Fibroblast of lung (primary cell): ENCODE measurements at regions not wholly inside any gene's neighbourhood (a gene's known extent, or its start where the extent isn't known, plus 50 kb on each side); places are given as distances from the start of the nearest gene placed in this dataset.

Source experiments
- DNase-seq, 2 donors: peaks; one replicate each; pipeline versions ENCODE4 v3.0.0 to v3.0.0-alpha.2; 2010; ENCODE audit warnings: low read depth in 2 of 2
- H2AFZ ChIP-seq: 2 replicates; pipeline ENCODE4 v1.5.1; 2012; ENCODE audit warnings: low read length, control low read depth, inconsistent platforms
- H3K27ac ChIP-seq: 2 replicates; pipeline ENCODE4 v1.5.1; 2011; ENCODE audit warnings: low read length, control low read depth; ENCODE audit not compliant: insufficient read depth
- H3K27me3 ChIP-seq: 2 replicates; pipeline ENCODE4 v1.5.1; 2011; ENCODE audit warnings: mild to moderate bottlenecking, low read length; ENCODE audit not compliant: control insufficient read depth, insufficient read depth
- H3K36me3 ChIP-seq: 2 replicates; pipeline ENCODE4 v1.5.1; 2011; ENCODE audit warnings: low read length; ENCODE audit not compliant: control insufficient read depth, insufficient read depth
- H3K4me1 ChIP-seq: 2 replicates; pipeline ENCODE4 v1.5.1; 2011; ENCODE audit warnings: low read length; ENCODE audit not compliant: control insufficient read depth, insufficient read depth; ENCODE audit errors: extremely low read depth
- H3K4me2 ChIP-seq: 2 replicates; pipeline ENCODE4 v1.5.1; 2011; ENCODE audit warnings: low read length, control low read depth; ENCODE audit not compliant: insufficient read depth; ENCODE audit errors: extremely low read depth
- H3K4me3 ChIP-seq, 4 experiments: fragments of 200-600 bp in 1 of 4; sonication (generic) in 1 of 4; replicated peaks in 1 of 4; 2 replicates each; pipeline ENCODE4 v1.5.1; 2011 to 2016; ENCODE audit warnings: low read length in 4 of 4, low read depth in 3 of 4, mild to moderate bottlenecking in 3 of 4, control low read depth in 2 of 4, inconsistent platforms in 1 of 4, mixed read lengths in 1 of 4; ENCODE audit not compliant: insufficient read depth in 1 of 4; ENCODE audit errors: control extremely low read depth in 1 of 4
- H3K79me2 ChIP-seq: 2 replicates; pipeline ENCODE4 v1.5.1; 2012; ENCODE audit warnings: mild to moderate bottlenecking, low read length, inconsistent platforms; ENCODE audit not compliant: control insufficient read depth, insufficient read depth
- H3K9ac ChIP-seq: 2 replicates; pipeline ENCODE4 v1.5.1; 2011; ENCODE audit warnings: mild to moderate bottlenecking, low read length, control low read depth; ENCODE audit not compliant: insufficient read depth
- H3K9me3 ChIP-seq: 2 replicates; pipeline ENCODE4 v1.5.1; 2012; ENCODE audit warnings: low read depth, low read length; ENCODE audit not compliant: control insufficient read depth, insufficient read depth
- H4K20me1 ChIP-seq: 2 replicates; pipeline ENCODE4 v1.5.1; 2011; ENCODE audit warnings: low read length; ENCODE audit not compliant: control insufficient read depth, insufficient read depth; ENCODE audit errors: extremely low read depth
- EZH2 ChIP-seq: IDR thresholded peaks from 2 replicates; pipeline ENCODE4 v1.5.1; 2012; ENCODE audit warnings: low read length, control low read depth, mild to moderate bottlenecking; ENCODE audit errors: missing control alignments
- TF ChIP-seq, protein P1 (sequence below), 2 donors: IDR thresholded peaks in 1 of 2; conservative IDR thresholded peaks in 1 of 2; 1 replicate in 1 of 2; 2 replicates in 1 of 2; pipeline ENCODE4 v1.5.1; 2011 to 2012; ENCODE audit warnings: low read length in 2 of 2, control low read depth in 1 of 2, inconsistent platforms in 1 of 2, low read depth in 1 of 2, mild to moderate bottlenecking in 1 of 2

DNA sequence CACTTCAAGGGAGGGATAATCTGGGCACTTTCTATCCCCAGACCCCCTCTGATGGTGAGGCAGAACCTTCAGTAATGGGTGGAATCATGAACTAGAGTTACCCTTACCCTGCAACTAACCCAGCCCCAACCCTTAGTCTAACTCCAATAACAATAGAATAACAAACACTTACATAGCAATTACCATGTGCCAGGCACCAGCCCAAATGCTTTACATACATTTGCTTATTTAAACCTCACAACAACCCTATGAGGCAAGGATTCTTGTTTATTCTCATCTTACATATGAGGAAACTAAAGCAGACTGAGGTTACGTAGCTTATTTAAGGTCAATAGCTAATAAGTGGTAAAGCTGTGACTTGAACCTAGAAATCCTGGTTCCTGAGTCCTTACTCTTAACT is 132.8 kb downstream of the CYP26B1 start:
- H3K4me3 ChIP-seq, result no peak overlapping the region
- H3K4me1 ChIP-seq, result no peaks in the 10 kb centered on the region
- no peak overlapping the region for H3K27ac ChIP-seq
- no peaks in the 10 kb centered on the region for H3K9me3 ChIP-seq
- DNase-seq, result no peak
- H3K27me3 ChIP-seq, result no peaks in the 10 kb centered on the region
- TF ChIP-seq EZH2, result no peak
- TF ChIP-seq, protein P1, sequence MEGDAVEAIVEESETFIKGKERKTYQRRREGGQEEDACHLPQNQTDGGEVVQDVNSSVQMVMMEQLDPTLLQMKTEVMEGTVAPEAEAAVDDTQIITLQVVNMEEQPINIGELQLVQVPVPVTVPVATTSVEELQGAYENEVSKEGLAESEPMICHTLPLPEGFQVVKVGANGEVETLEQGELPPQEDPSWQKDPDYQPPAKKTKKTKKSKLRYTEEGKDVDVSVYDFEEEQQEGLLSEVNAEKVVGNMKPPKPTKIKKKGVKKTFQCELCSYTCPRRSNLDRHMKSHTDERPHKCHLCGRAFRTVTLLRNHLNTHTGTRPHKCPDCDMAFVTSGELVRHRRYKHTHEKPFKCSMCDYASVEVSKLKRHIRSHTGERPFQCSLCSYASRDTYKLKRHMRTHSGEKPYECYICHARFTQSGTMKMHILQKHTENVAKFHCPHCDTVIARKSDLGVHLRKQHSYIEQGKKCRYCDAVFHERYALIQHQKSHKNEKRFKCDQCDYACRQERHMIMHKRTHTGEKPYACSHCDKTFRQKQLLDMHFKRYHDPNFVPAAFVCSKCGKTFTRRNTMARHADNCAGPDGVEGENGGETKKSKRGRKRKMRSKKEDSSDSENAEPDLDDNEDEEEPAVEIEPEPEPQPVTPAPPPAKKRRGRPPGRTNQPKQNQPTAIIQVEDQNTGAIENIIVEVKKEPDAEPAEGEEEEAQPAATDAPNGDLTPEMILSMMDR (conservative IDR thresholded peaks at IDR 0.05 in 1 of 2, IDR thresholded peaks at IDR 0.05 in 1 of 2; ENCODE audit: low read depth in 1 of 2, low read length in 2 of 2), result no peak
- no peak overlapping the region for H3K9ac ChIP-seq
- H3K36me3 ChIP-seq, result no peaks in the 10 kb centered on the region
- no peaks in the 10 kb centered on the region for H3K79me2 ChIP-seq
- H3K4me2 ChIP-seq, result no peak overlapping the region
- H2AFZ ChIP-seq, result no peak overlapping the region
- H4K20me1 ChIP-seq, result peaks cover 2% of the 10 kb centered on the region

DNA sequence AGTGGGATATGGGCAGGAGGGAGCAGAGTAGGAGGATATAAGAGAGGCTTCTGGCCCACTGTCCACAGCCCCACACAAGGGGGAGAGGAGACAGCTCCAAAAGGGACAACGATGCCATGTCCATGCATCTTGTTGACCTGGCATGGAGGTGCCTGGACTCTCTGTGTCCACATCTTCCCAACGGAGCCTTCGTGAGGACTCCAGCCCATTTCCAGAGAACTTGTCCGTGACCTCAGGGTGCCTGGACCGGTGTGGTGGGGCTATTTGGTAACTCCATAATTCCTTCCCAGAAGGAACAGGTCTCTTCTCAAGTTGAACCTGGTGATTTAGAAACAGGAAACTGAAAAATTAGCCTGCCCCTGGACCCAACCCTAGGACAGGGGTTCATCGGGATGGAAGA is 133.9 kb downstream of the CYP26B1 start:
- Histone ChIP-seq H3K9me3 (no peaks in the 10 kb centered on the region), H3K27ac (no peak overlapping the region), H3K4me3 (no peak overlapping the region), H3K4me2 (no peak overlapping the region), H3K36me3 (no peaks in the 10 kb centered on the region), H3K9ac (no peak overlapping the region), H2AFZ (no peak overlapping the region), H3K27me3 (no peaks in the 10 kb centered on the region), H3K4me1 (no peaks in the 10 kb centered on the region), H4K20me1 (peaks cover 2% of the 10 kb centered on the region), H3K79me2 (no peaks in the 10 kb centered on the region)
- DNase-seq, result no peak
- TF ChIP-seq EZH2, result no peak
- TF ChIP-seq, protein P1 (conservative IDR thresholded peaks at IDR 0.05 in 1 of 2, IDR thresholded peaks at IDR 0.05 in 1 of 2; ENCODE audit: low read depth in 1 of 2, low read length in 2 of 2), result no peak

DNA sequence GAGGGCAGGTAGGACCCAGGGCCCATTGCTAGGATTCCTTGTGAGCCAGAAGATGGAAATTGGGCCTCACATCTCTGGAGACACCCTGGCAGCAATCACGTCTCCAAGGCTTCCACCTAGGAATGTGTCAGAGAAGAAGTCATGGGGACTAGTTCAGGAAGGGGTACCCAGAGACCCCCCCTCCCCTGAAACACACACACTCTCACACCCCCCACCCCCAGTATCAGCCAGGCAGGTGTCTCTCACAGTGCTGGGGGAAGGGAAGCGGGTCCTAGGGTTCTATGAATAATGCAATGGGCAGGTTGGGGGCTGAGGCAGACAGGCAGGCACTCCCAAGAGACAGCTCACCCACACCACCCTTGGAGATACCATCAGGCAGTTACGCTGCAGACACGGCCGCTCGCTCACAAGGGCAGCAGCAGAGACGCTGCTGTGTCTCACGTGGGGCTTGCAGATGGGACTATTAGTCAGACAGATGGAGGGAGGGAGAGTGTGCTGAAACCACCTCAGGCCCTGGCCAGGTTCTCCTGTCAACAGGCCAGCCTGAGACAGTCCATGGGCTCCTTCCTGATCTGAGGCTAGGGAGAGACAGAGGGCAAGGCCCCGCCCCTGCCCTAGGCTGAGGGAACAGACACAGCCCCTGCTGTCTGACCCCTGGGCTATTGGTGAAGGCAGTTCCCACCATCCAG is 134.6 kb downstream of the CYP26B1 start:
- Histone ChIP-seq H2AFZ (no peak overlapping the region), H3K27ac (no peak overlapping the region), H3K27me3 (no peaks in the 10 kb centered on the region), H3K9me3 (no peaks in the 10 kb centered on the region), H3K4me2 (no peak overlapping the region), H4K20me1 (peaks cover 2% of the 10 kb centered on the region), H3K4me3 (no peak overlapping the region), H3K4me1 (no peaks in the 10 kb centered on the region), H3K79me2 (no peaks in the 10 kb centered on the region), H3K9ac (no peak overlapping the region), H3K36me3 (no peaks in the 10 kb centered on the region)
- TF ChIP-seq, protein P1 (conservative IDR thresholded peaks at IDR 0.05 in 1 of 2, IDR thresholded peaks at IDR 0.05 in 1 of 2; ENCODE audit: low read depth in 1 of 2, low read length in 2 of 2), result no peak
- TF ChIP-seq EZH2, result no peak
- peak in 1 of 2 donors; percentile 20 for DNase-seq
